Myocyte (in vitro differentiated cells): ENCODE measurements at regions not wholly inside any gene's neighbourhood (a gene's known extent, or its start where the extent isn't known, plus 50 kb on each side); places are given as distances from the start of the nearest gene placed in this dataset.

ENCODE experiments used
- DNase-seq: peaks from one replicate; pipeline ENCODE4 v3.0.0-alpha.2; 2012; ENCODE audit warnings: low read depth

- no peak for DNase-seq
These were observed 330.5 kb downstream of the MAF start for GRCh38 chr16:79270011-79270410.

DNA sequence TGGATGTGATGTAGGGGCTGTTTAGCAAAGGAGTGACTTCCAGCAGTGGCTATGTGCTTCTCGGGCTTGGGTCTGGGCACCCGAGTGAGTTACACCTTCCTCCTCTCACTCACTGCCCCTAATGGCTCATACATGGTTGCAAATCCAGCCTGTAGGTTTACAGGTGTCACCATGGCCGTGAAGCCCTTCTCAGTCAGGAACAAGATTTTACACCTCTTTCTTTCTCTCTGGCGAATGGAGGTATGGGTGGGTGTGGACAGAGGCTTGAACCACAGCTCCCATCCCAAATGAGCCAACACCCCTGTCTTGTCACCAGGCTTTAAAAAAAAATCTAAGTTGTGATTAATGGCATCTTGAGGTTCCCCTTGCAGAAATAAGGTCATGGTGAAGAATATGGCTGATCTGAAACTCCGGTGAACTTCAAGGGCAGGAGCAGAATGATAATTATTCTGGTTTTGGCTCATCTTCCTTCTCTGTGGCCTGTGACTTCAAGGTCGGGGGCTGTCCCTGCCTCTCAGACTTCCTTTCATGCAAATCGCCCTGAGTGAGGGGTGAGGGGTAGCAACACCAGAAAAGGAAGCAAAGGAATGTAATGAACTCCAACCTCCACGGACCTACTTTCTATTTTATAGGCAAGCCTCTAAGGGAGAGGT, 331.2 kb downstream of the MAF start:
- DNase-seq: no peak

DNA sequence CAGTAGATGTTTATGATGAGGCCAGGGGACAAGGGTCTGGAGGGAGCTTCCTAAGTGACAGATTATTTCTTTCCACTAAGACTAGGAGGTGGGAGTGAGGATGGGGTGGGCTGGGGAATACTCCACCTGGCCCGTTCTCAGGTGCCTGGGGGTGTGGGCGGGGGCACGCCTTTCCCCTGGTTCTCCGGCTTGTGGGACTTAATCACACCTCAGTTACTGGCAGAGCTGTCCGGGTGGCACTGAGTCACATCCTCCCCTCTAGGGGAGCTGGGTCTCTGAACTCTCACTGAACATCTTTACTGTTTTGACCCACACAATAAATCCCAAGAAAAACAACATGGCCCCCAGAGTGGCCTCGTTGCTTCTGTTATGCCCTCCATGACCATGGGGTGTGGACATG, 332.8 kb downstream of the MAF start:
- no peak for DNase-seq

DNA sequence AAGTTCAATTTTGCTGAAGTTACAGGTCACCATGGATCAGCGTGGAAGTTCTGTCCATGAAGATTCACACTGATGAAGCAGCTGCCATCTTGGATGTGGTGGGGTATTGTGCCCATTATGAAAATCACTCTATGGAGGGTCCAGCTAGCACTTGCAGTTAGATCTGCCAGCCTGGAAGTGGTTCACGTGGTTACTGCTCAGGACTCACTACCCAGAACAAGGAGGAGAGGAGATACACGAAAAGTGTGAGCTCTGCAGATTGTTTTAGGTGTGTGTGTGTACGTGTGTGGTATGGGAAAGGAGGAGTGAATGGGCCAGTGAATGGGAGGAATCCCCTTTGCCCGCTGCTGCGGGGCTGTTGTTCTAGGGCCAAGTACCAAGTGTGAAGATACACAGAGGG, 333.4 kb downstream of the MAF start:
- DNase-seq: no peak

DNA sequence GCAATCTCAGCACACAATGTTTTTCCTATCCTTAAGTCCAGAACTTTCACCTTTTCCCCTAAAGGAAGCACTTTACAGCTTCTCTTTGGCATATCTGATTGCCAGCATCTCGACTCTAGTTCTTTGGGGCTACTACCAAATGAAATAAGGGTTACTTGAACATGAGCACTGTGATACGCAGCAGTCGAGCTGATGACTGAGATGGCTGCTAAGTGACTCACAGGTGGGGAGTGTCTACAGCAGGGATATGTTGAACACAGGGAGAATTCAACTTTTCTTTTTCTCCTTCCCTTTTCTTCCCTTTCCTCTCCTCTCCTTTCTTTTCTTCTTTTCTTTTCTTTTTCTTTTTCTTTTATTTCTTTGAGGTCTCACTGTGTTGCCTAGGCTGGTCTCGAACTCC, 334.8 kb downstream of the MAF start:
- DNase-seq: no peak

DNA sequence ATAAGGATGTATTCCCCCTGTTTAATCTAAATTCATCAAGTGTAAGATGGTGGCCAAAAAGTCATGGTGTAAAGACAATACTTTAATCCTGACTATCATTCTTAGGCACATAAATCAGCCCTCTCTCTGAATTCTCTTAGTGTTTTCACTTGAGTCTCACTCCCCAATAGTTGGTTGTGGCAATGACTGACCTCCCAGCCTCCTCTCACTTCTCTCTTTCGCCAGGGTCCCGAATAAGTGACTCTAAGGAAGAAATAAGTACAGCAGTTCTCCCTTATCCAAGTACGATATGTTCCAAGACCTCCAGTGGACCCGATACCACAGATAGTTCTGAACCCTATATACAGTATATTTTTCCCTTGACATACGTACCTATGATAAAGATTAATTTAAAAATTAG, 335.3 kb downstream of the MAF start:
- no peak for DNase-seq

DNA sequence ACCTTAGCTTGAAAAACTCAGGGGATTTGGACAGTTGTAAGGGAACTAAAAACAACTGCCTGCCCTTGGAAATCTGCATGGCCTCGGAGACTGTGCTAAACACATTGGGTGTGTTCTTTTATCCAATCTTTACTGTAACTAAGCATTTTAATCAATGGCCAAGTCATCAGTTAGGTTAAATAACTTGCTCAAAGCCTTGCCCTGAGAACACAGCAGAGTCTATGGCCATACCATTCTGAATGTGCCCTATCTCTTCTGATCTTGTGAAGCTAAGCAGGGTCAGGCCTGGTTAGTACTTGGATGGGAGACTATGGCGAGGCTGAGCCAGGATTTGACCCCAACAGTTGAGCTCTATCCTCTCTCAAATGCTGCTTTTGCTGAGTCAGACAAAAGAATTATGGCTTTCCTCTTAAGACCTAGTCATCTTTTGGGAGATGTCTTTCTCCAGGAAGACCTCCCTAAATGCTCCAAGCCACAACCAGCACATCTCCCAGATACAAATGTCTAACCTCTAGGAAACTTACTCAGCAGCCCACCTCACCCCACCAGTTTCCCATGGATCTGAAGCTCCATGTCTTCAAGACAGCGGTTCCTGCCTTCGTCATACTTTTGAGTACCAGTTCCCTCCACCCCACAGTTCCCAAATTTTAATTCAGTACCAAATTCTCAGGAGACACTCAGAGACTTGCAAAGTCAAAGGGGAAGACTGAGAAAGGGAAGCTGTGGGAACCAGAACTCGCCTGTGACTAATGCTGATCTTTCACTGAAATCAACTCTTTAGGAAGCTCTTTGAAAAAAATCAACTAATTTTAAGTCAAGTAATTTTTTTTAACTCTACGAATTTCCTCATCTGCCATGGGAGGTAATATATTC, 336.1 kb downstream of the MAF start:
- no peak for DNase-seq

GRCh38 chr16:79263425-79263824, 337.1 kb downstream of the MAF start:
- no peak for DNase-seq
